ENCODE measurements at regions not wholly inside any gene's neighbourhood (a gene's known extent, or its start where the extent isn't known, plus 50 kb on each side); places are given as distances from the start of the nearest gene placed in this dataset.

- Histone ChIP-seq H3K4me1 (ENCODE audit: control insufficient read depth in 2 of 2, insufficient read depth in 2 of 2, low read length in 2 of 2) (no peaks in the 10 kb centered on the region), H3K27ac (ENCODE audit: low read depth, low read length) (no peak overlapping the region), H3K4me3 (ENCODE audit: low read length) (no peak overlapping the region), H3K9me3 (ENCODE audit: control insufficient read depth in 2 of 3, low read length in 3 of 3) (peaks cover 0 to 6% (median 0%) of the 10 kb centered on the region in 3 experiments), H3K36me3 (ENCODE audit: control insufficient read depth in 2 of 3, insufficient read depth in 3 of 3, low read length in 3 of 3) (no peaks in the 10 kb centered on the region), H3K27me3 (ENCODE audit: control insufficient read depth in 2 of 2, insufficient read depth in 2 of 2, low read length in 2 of 2) (no peaks in the 10 kb centered on the region)
- no peak overlapping the region for H3K27ac Mint-ChIP-seq
- no peak for DNase-seq
- ATAC-seq: no peak
- intact Hi-C loops (cut with micrococcal nuclease): no loop called here
- peaks cover 0 to 6% (median 0%) of the 10 kb centered on the region in 5 donors for H3K36me3 Mint-ChIP-seq
- ChIA-PET POLR2A (no interaction called here), CTCF (no interaction called here)
- no peaks in the 10 kb centered on the region for H3K27me3 Mint-ChIP-seq
- H3K9me3 Mint-ChIP-seq: peaks cover 0 to 54% (median 10%) of the 10 kb centered on the region in 11 donors
- H3K4me3 Mint-ChIP-seq: no peak overlapping the region
- no peaks in the 10 kb centered on the region for H3K4me1 Mint-ChIP-seq
These were observed 247.2 kb upstream of the MTMR8 start for GRCh38 chrX:64642482-64642881.
